Nephron (organoid): ENCODE measurements at regions not wholly inside any gene's neighbourhood (a gene's known extent, or its start where the extent isn't known, plus 50 kb on each side); places are given as distances from the start of the nearest gene placed in this dataset.

Source experiments
- H3K27ac Mint-ChIP-seq, 3 experiments: 2 replicates each; pipeline ENCODE4 v1.8.0; 2020; ENCODE audit warnings: mixed read lengths in 3 of 3, mild to moderate bottlenecking in 2 of 3, moderate library complexity in 1 of 3
- H3K27me3 Mint-ChIP-seq: 2 replicates; pipeline ENCODE4 v1.8.0; 2021; ENCODE audit warnings: low read depth, mild to moderate bottlenecking, moderate library complexity, mixed read lengths
- H3K36me3 Mint-ChIP-seq: 2 replicates; pipeline ENCODE4 v1.8.0; 2020; ENCODE audit warnings: low read depth, mixed read lengths
- H3K4me1 Mint-ChIP-seq: 2 replicates; pipeline ENCODE4 v1.8.0; 2020; ENCODE audit warnings: mixed read lengths
- H3K4me3 Mint-ChIP-seq, 3 experiments: 2 replicates each; pipeline ENCODE4 v1.8.0; 2020; ENCODE audit warnings: mild to moderate bottlenecking in 3 of 3, mixed read lengths in 3 of 3, moderate library complexity in 2 of 3
- H3K9me3 Mint-ChIP-seq: 2 replicates; pipeline ENCODE4 v1.8.0; 2020; ENCODE audit warnings: mixed read lengths
- TF ChIP-seq, protein P1 (sequence below), 3 experiments: fragments of 200-600 bp; sonication (generic); IDR thresholded peaks; one replicate each; pipeline ENCODE4 v1.5.0; 2021; ENCODE audit warnings: antibody characterized with exemption in 3 of 3; ENCODE audit not compliant: unreplicated experiment in 3 of 3

DNA sequence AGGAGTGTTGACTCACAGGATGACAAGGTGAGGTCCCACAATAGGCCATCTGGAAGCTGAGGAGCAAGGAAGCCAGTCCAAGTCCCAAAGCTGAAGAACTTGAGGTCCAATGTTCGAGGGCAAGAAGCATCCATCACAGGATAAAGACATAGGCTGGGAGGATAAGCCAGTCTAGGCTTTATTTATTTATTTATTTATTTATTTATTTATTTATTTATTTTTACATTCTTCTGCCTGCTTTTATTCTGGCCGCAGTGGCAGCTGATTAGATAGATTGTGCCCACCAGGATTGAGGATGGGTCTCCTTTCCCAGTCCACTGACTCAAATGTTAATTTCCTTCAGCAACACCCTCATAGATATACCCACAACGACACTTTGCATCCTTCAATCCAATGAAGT lies 472.2 kb upstream of the DPPA4 start:
- Mint-ChIP-seq H3K36me3 (no peaks in the 10 kb centered on the region), H3K27me3 (no peaks in the 10 kb centered on the region), H3K27ac (no peak overlapping the region), H3K4me3 (no peak overlapping the region), H3K9me3 (no peaks in the 10 kb centered on the region), H3K4me1 (no peaks in the 10 kb centered on the region)
- TF ChIP-seq, protein P1, sequence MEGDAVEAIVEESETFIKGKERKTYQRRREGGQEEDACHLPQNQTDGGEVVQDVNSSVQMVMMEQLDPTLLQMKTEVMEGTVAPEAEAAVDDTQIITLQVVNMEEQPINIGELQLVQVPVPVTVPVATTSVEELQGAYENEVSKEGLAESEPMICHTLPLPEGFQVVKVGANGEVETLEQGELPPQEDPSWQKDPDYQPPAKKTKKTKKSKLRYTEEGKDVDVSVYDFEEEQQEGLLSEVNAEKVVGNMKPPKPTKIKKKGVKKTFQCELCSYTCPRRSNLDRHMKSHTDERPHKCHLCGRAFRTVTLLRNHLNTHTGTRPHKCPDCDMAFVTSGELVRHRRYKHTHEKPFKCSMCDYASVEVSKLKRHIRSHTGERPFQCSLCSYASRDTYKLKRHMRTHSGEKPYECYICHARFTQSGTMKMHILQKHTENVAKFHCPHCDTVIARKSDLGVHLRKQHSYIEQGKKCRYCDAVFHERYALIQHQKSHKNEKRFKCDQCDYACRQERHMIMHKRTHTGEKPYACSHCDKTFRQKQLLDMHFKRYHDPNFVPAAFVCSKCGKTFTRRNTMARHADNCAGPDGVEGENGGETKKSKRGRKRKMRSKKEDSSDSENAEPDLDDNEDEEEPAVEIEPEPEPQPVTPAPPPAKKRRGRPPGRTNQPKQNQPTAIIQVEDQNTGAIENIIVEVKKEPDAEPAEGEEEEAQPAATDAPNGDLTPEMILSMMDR (IDR thresholded peaks at IDR 0.05; ENCODE audit: unreplicated experiment in 3 of 3): no peak

- no peaks in the 10 kb centered on the region for H3K4me1 Mint-ChIP-seq
- no peak overlapping the region for H3K4me3 Mint-ChIP-seq
- H3K27me3 Mint-ChIP-seq: no peaks in the 10 kb centered on the region
- no peaks in the 10 kb centered on the region for H3K36me3 Mint-ChIP-seq
- H3K27ac Mint-ChIP-seq: no peak overlapping the region
- H3K9me3 Mint-ChIP-seq: no peaks in the 10 kb centered on the region
- TF ChIP-seq, protein P1 (IDR thresholded peaks at IDR 0.05; ENCODE audit: unreplicated experiment in 3 of 3): no peak
Observed at GRCh38 chr3:109818081-109818480, 480.7 kb upstream of the DPPA4 start.

DNA sequence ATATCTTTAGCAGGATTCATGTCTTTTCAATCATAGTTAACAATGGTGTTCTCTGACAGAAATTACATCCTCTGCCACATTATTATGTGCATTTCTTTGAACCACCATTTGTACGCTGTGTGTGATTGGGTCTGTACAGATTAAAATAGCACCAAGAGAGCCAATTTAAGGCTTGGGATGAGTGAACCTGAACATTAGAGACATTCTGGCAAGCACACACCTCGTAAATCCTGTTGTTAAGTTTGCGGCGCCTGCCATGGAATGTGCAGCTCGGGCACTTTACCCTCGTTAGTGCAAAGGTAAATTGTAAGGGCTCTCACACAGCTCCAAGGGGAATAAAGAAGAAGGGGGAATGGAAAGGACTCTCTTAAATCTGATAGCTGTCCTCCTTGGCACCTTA lies 482.4 kb upstream of the DPPA4 start:
- Mint-ChIP-seq H3K4me1 (no peaks in the 10 kb centered on the region), H3K4me3 (no peak overlapping the region), H3K27ac (no peak overlapping the region), H3K27me3 (no peaks in the 10 kb centered on the region), H3K9me3 (no peaks in the 10 kb centered on the region), H3K36me3 (no peaks in the 10 kb centered on the region)
- TF ChIP-seq, protein P1 (IDR thresholded peaks at IDR 0.05; ENCODE audit: unreplicated experiment in 3 of 3): no peak

DNA sequence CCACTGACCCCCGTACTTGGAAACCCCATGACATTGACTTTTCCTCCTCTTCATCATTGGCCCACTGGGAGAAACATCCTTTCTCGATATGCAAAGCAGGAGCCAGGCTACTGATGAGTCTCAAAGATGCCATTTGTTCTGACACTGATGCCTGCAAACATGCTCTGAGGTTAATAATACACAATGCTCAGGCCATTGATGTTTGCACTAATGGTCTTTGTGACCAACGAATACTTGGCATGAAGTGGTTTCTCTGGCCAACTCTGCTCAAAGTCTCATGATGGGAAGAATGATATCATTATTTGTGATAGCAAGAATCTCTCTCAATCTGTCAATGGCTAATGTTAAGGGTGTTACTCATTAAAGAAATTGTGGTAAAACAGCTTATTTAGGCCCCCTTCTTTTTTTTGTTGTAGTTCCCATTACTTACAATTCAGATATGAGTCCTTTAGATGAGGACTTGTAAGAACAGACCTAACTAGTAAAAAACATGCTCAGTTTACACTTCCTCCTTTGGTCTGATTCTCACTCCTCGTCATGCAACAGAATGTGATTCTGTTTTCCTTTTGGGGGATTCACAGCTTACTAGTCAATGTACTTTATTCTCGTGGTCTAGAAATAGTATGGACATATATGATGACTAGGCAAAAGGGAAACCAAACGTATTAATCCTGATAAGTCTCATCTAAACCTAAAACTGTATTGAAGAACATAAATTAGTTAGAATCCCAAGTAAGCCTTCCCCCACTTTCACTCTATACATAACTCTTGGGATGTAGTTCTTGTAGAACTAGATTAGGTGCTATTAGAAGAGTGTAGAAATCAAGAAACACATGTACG lies 488.8 kb upstream of the DPPA4 start:
- Mint-ChIP-seq H3K9me3 (peaks cover 4% of the 10 kb centered on the region), H3K36me3 (no peaks in the 10 kb centered on the region), H3K4me3 (no peak overlapping the region), H3K27ac (no peak overlapping the region), H3K27me3 (no peaks in the 10 kb centered on the region), H3K4me1 (no peaks in the 10 kb centered on the region)
- TF ChIP-seq, protein P1 (IDR thresholded peaks at IDR 0.05; ENCODE audit: unreplicated experiment in 3 of 3): no peak

DNA sequence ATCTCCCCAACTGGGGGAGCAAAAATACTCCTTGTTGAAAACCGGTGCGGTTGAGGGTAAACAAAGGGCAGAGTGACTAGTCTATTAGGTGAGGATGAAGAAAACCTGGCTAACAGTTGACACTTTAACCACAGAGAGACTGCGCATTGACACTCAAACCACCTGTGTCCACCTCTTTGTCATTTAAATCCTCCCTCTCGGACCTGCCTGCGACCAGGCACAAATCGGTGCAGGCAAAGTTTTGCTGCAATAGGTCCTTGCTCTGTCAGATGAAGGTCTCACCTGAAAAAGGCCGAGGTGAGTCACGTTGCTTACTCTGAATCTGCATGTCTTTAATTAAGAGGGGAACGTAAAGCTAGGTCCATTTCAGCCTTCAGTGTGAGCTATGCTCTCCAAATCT lies 494.1 kb upstream of the DPPA4 start:
- Mint-ChIP-seq H3K27me3 (no peaks in the 10 kb centered on the region), H3K27ac (no peak overlapping the region), H3K4me1 (no peaks in the 10 kb centered on the region), H3K36me3 (no peaks in the 10 kb centered on the region), H3K9me3 (peaks cover 4% of the 10 kb centered on the region), H3K4me3 (no peak overlapping the region)
- TF ChIP-seq, protein P1 (IDR thresholded peaks at IDR 0.05; ENCODE audit: unreplicated experiment in 3 of 3): no peak

- Mint-ChIP-seq H3K27ac (no peak overlapping the region), H3K27me3 (no peaks in the 10 kb centered on the region), H3K4me3 (no peak overlapping the region), H3K36me3 (no peaks in the 10 kb centered on the region), H3K9me3 (peaks cover 2% of the 10 kb centered on the region), H3K4me1 (no peaks in the 10 kb centered on the region)
- TF ChIP-seq, protein P1 (IDR thresholded peaks at IDR 0.05; ENCODE audit: unreplicated experiment in 3 of 3): no peak
Observed at GRCh38 chr3:109835958-109836357, 498.6 kb upstream of the DPPA4 start.
